Loucy (cell line): ENCODE measurements at regions not wholly inside any gene's neighbourhood (a gene's known extent, or its start where the extent isn't known, plus 50 kb on each side); places are given as distances from the start of the nearest gene placed in this dataset.

Experiments
- H2AFZ ChIP-seq: fragments of 200-600 bp; sonication (generic); 2 replicates; pipeline ENCODE4 v1.6.0; 2016; ENCODE audit warnings: antibody characterized with exemption, mild to moderate bottlenecking, low read length, moderate library complexity
- H3F3A ChIP-seq: fragments of 200-600 bp; 2 replicates; pipeline ENCODE4 v1.6.0; 2016; ENCODE audit warnings: antibody characterized with exemption, low read depth, mild to moderate bottlenecking
- H3K27me3 ChIP-seq: fragments of 200-600 bp; sonication (generic); 2 replicates; pipeline ENCODE4 v1.6.1; 2014; ENCODE audit warnings: low read length, mild to moderate bottlenecking; ENCODE audit not compliant: insufficient read depth, poor library complexity, severe bottlenecking
- H3K36me3 ChIP-seq: fragments of 200-600 bp; sonication (generic); 2 replicates; pipeline ENCODE4 v1.6.1; 2016; ENCODE audit warnings: low read length; ENCODE audit not compliant: insufficient read depth
- H3K4me1 ChIP-seq: fragments of 200-600 bp; sonication (generic); 2 replicates; pipeline ENCODE4 v1.5.1; 2014; ENCODE audit warnings: low read length, mild to moderate bottlenecking; ENCODE audit not compliant: insufficient read depth, poor library complexity, severe bottlenecking
- H3K4me2 ChIP-seq: fragments of 200-600 bp; sonication (generic); 2 replicates; pipeline ENCODE4 v1.6.0; 2014; ENCODE audit warnings: antibody characterized with exemption, low read length, low read depth, mild to moderate bottlenecking; ENCODE audit not compliant: poor library complexity, severe bottlenecking
- H3K4me3 ChIP-seq: fragments of 200-600 bp; sonication (generic); 2 replicates; pipeline ENCODE4 v1.5.1; 2014; ENCODE audit warnings: low read length, mild to moderate bottlenecking, mixed read lengths; ENCODE audit not compliant: poor library complexity, severe bottlenecking
- H3K79me2 ChIP-seq: fragments of 200-600 bp; sonication (generic); 2 replicates; pipeline ENCODE4 v1.6.1; 2014; ENCODE audit warnings: low read length; ENCODE audit not compliant: insufficient read depth
- H3K9ac ChIP-seq: fragments of 200-600 bp; sonication (generic); 2 replicates; pipeline ENCODE4 v1.6.0; 2014; ENCODE audit warnings: mild to moderate bottlenecking, low read depth, low read length, moderate library complexity; ENCODE audit not compliant: poor library complexity, severe bottlenecking
- H3K9me2 ChIP-seq: fragments of 200-600 bp; sonication (generic); replicated peaks from 2 replicates; pipeline ENCODE4 v1.6.1; 2016; ENCODE audit warnings: low read depth, low read length, mixed read lengths
- H3K9me3 ChIP-seq: fragments of 200-600 bp; sonication (generic); 2 replicates; pipeline ENCODE4 v1.6.1; 2014; ENCODE audit warnings: mild to moderate bottlenecking, antibody characterized with exemption, low read length, low read depth; ENCODE audit not compliant: insufficient read depth
- H4K20me1 ChIP-seq: fragments of 200-600 bp; sonication (generic); 2 replicates; pipeline ENCODE4 v1.6.0; 2014; ENCODE audit warnings: antibody characterized with exemption, low read length, mild to moderate bottlenecking; ENCODE audit not compliant: insufficient read depth, poor library complexity, severe bottlenecking
- EZH2phosphoT487 ChIP-seq: fragments of 200-600 bp; IDR thresholded peaks from 2 replicates; pipeline ENCODE4 v1.6.1; 2018; ENCODE audit warnings: antibody characterized with exemption, mild to moderate bottlenecking, moderate library complexity, borderline replicate concordance
- TF ChIP-seq, protein P1 (sequence below): fragments of 200-600 bp; sonication (generic); conservative IDR thresholded peaks from 2 replicates; pipeline ENCODE4 v1.5.1; 2014; ENCODE audit warnings: mild to moderate bottlenecking, antibody characterized with exemption, low read length

DNA sequence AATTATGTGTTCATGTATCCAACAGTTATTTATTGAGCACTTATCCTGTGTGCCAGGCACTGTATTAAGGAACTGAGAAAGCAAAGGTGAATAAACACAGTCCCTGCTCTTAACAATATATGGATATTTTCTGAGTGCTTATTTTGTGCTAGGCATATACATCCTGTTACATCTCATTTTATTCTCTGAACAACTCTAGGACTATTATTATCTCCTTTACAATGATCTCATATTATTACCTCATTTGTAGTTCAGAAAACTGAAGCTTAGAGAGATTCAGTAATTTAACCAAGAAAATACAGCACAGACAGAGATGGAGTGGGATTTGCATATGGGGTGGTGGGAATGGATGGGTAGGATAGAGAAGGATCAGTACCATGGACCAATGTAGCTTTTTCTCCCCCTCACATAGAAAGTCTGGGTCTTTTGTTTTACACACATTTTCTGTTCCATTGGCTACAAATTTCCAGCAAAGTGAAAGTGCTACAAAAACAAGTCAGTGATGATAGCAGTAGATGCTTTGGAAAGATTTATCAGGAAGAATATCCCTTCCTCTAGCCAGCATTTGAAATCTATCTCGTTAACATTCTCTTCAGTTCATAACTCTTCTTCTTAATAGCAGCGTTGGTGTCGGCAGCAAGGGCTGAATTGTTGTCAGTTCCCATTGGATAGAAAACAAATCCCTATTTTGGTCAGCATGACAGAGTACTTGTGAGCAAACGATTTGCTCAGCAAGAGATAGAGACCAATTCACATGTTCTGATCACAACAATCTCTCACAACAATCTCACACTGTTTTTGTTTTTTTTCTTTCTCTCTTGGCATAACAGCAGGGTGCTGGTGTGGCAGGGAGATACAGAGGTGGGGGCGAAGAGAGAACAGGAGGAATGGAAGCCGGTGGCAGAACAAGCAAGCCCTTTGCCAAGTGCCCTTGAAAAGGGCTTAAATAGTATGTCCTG lies 102.2 kb upstream of the KCTD1 start:
- Histone ChIP-seq H3K36me3 (no peaks in the 10 kb centered on the region), H3K9ac (no peak overlapping the region), H3K9me2 (no peaks in the 10 kb centered on the region), H3K4me3 (no peak overlapping the region), H3K27me3 (no peaks in the 10 kb centered on the region), H3K79me2 (no peaks in the 10 kb centered on the region), H2AFZ (no peak overlapping the region), H3F3A (peaks cover 12% of the 10 kb centered on the region), H3K4me2 (no peak overlapping the region), H3K9me3 (no peaks in the 10 kb centered on the region), H4K20me1 (no peaks in the 10 kb centered on the region), H3K4me1 (peaks cover 6% of the 10 kb centered on the region)
- TF ChIP-seq, protein P1, sequence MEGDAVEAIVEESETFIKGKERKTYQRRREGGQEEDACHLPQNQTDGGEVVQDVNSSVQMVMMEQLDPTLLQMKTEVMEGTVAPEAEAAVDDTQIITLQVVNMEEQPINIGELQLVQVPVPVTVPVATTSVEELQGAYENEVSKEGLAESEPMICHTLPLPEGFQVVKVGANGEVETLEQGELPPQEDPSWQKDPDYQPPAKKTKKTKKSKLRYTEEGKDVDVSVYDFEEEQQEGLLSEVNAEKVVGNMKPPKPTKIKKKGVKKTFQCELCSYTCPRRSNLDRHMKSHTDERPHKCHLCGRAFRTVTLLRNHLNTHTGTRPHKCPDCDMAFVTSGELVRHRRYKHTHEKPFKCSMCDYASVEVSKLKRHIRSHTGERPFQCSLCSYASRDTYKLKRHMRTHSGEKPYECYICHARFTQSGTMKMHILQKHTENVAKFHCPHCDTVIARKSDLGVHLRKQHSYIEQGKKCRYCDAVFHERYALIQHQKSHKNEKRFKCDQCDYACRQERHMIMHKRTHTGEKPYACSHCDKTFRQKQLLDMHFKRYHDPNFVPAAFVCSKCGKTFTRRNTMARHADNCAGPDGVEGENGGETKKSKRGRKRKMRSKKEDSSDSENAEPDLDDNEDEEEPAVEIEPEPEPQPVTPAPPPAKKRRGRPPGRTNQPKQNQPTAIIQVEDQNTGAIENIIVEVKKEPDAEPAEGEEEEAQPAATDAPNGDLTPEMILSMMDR, result no peak
- no peak for TF ChIP-seq EZH2phosphoT487

DNA sequence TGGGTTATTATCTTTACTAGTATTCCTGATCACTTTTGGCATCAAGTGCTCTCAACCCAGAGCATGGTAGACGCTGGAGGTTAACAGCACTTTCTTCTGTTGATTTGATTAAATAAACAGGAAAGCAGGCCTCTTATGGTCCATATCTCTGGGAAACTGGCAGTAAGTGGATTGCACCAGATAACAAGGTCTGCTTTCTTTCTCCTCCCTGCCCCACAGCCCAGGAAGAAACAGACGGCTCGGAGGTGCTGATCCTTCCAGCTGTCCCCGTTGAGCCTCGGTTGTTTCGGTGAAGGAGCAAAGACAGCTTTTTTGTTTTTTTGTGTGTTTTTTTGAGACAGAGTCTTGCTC lies 100.8 kb upstream of the KCTD1 start:
- Histone ChIP-seq H3K36me3 (no peaks in the 10 kb centered on the region), H3K4me2 (no peak overlapping the region), H3K4me1 (no peaks in the 10 kb centered on the region), H3F3A (no peaks in the 10 kb centered on the region), H3K9me2 (no peaks in the 10 kb centered on the region), H3K9me3 (no peaks in the 10 kb centered on the region), H4K20me1 (no peaks in the 10 kb centered on the region), H2AFZ (no peak overlapping the region), H3K79me2 (no peaks in the 10 kb centered on the region), H3K27me3 (no peaks in the 10 kb centered on the region), H3K9ac (no peak overlapping the region), H3K4me3 (no peak overlapping the region)
- TF ChIP-seq EZH2phosphoT487, result no peak
- TF ChIP-seq, protein P1, result no peak

DNA sequence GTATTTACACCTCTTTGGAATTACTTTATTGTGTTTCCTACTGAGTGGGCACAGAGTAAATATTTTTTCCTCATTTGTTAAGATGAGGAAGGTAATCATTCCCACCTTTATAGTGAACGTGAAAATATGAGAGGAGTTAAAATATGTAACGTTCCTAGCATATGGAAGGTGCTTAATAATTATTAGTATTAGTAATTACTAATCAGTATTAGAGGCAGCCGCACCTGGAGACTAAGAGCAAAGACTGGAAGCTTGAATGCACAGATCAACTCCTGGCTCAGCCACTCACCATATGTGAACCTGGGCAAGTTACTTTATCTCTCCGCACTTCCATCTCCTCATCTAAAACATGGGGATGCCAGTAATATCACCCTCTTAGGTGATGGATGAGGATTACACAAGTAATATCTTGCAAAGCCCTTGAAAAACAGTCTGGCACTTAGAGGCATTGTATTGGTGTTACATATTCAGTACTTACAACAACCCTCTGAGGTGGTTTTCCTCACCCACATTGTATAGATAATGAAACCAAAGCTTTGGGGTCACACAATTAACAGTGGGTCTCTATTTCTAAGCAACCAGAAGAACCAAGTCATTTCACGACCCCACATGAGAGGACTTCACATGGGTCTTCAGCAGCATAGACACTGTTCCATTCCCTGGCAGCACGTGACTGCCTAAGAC lies 100.3 kb upstream of the KCTD1 start:
- H3K79me2 ChIP-seq, result no peaks in the 10 kb centered on the region
- H3K9me2 ChIP-seq, result no peaks in the 10 kb centered on the region
- H4K20me1 ChIP-seq, result no peaks in the 10 kb centered on the region
- H3F3A ChIP-seq, result no peaks in the 10 kb centered on the region
- H3K9ac ChIP-seq, result no peak overlapping the region
- no peaks in the 10 kb centered on the region for H3K27me3 ChIP-seq
- H3K4me2 ChIP-seq, result no peak overlapping the region
- no peaks in the 10 kb centered on the region for H3K4me1 ChIP-seq
- H3K9me3 ChIP-seq, result no peaks in the 10 kb centered on the region
- TF ChIP-seq, protein P1, result no peak
- no peak for TF ChIP-seq EZH2phosphoT487
- no peaks in the 10 kb centered on the region for H3K36me3 ChIP-seq
- no peak overlapping the region for H2AFZ ChIP-seq
- H3K4me3 ChIP-seq, result no peak overlapping the region
